ENCODE measurements at regions not wholly inside any gene's neighbourhood (a gene's known extent, or its start where the extent isn't known, plus 50 kb on each side); places are given as distances from the start of the nearest gene placed in this dataset.

DNA sequence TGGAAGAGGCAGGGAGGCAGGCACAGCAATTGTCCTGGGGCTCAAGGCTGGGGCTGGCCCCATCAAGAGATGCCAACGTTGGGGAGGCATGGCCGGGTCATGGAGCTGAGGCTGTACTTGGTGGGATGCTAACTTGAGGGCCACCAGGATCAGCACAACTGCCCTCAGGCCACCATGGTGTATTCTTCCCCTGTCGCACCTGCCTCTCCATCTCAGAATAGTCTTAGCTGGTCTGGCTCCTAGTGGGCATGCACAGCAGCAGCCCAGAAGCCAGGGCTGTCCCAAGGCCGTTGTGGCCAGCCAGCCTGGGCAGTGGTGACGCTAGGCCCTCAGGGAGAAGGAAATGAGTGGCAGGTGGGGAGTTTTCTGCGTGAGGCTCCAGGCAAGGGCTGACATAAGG is 91.3 kb downstream of the DHCR7 start:
- TF ChIP-seq, protein P1, sequence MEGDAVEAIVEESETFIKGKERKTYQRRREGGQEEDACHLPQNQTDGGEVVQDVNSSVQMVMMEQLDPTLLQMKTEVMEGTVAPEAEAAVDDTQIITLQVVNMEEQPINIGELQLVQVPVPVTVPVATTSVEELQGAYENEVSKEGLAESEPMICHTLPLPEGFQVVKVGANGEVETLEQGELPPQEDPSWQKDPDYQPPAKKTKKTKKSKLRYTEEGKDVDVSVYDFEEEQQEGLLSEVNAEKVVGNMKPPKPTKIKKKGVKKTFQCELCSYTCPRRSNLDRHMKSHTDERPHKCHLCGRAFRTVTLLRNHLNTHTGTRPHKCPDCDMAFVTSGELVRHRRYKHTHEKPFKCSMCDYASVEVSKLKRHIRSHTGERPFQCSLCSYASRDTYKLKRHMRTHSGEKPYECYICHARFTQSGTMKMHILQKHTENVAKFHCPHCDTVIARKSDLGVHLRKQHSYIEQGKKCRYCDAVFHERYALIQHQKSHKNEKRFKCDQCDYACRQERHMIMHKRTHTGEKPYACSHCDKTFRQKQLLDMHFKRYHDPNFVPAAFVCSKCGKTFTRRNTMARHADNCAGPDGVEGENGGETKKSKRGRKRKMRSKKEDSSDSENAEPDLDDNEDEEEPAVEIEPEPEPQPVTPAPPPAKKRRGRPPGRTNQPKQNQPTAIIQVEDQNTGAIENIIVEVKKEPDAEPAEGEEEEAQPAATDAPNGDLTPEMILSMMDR (IDR thresholded peaks at IDR 0.05; ENCODE audit: low read length), result no peak
- no peak for TF ChIP-seq EZH2 (IDR thresholded peaks at IDR 0.05; ENCODE audit: borderline replicate concordance, low read length)
